GM12873 (cell line): ENCODE measurements at regions not wholly inside any gene's neighbourhood (a gene's known extent, or its start where the extent isn't known, plus 50 kb on each side); places are given as distances from the start of the nearest gene placed in this dataset.

Source experiments
- TF ChIP-seq, protein P1 (sequence below): IDR thresholded peaks from 2 replicates; pipeline ENCODE4 v1.5.1; 2012; ENCODE audit warnings: low read depth, mild to moderate bottlenecking, moderate library complexity, low read length, control low read depth; ENCODE audit not compliant: insufficient read depth; ENCODE audit errors: missing control alignments

DNA sequence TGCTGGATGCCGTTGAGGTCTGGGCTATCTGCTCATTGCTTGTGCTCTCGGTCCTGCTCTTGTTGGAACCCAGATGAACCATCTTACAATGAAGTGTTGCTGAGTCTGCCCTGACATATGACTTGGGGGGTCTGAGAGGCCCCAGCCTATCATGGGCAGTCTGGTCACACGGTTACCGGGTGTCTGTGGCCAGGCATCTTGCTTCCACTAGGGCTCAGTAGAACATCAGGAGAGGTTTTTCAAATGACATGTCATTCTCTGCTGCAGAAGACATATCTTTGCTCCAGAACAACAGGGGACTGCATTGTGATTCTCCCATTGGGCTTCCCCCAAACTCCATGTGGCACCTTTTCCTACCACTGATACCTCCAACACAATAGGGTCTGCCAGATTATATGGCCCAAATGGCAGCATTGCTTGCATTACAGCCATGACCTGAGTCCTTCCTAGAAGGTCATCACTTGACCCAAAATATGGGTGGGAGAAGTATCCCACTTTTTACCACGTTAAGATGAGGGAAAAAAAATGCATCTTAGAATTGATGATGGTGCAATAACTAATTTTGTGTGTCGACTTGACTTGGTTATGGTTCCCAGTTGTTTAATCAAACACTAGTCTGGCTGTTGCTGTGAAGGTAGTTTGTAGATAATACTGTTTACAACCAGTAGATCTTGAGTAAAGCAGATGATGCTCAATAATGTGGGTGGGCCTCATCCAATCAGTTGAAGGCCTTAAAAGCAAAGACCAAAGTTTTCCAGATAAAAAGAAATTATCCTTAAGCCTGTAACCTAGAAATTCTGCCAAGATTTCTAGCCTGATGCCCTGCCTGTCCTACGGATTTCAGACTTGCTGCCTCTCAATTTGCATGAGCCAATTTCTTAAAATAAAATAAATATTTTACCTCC lies 241.0 kb downstream of the QKI start:
- TF ChIP-seq, protein P1, sequence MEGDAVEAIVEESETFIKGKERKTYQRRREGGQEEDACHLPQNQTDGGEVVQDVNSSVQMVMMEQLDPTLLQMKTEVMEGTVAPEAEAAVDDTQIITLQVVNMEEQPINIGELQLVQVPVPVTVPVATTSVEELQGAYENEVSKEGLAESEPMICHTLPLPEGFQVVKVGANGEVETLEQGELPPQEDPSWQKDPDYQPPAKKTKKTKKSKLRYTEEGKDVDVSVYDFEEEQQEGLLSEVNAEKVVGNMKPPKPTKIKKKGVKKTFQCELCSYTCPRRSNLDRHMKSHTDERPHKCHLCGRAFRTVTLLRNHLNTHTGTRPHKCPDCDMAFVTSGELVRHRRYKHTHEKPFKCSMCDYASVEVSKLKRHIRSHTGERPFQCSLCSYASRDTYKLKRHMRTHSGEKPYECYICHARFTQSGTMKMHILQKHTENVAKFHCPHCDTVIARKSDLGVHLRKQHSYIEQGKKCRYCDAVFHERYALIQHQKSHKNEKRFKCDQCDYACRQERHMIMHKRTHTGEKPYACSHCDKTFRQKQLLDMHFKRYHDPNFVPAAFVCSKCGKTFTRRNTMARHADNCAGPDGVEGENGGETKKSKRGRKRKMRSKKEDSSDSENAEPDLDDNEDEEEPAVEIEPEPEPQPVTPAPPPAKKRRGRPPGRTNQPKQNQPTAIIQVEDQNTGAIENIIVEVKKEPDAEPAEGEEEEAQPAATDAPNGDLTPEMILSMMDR: peak; percentile 27

DNA sequence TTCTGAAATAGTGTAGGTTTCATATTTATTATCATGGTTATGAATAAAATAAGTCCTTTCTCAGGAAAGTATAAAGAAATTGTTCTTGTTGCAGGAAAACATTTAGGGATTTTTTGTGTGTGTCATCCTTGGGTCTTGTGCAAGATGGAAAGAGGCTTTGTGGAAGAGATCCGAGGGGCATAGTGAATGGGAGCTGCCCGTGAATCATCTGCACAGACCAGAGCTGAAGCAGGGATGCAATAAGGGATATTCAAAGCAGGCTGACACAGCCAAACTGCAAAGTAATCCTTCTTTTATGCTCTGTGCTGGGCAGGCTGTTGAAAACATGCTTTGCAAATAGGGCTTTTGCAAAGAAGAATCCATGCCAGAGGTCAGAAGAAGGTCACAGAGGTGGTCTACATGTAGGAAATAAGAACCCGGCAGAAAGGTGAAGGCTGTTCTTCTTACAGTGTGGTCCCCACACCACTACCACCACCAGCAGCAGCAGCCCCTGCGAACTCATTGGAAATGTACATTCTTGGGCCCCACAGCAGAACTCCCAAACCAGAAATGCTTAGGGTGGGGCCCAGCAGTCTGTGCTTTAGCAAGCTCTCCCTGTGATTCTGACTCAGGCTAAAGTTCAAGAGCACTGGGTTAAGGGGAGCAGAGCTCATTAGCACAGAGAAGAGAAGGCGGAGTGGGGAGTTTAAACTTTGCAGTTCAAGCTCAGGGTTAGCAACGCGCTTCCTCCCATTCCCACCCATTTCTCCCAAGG lies 237.6 kb downstream of the QKI start:
- TF ChIP-seq, protein P1: no peak

DNA sequence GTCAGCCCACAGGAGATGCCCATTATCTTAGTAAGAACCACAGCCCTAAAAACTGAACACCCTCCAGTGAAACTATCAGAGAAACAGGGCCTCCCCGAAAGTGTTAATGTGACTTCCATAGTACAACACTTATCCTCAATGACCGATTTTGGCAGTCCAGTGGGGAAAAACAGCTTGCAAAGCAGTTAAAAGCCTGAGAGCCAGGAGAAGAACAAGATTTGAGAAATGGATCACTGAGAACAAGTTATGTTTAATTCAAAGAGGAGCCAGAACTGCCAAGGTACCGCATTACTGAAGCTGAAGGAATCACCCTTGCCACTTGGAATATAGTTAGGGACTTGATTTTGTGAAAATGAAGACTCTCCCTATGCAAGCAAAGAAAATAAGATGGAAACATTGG lies 236.9 kb downstream of the QKI start:
- TF ChIP-seq, protein P1: no peak

DNA sequence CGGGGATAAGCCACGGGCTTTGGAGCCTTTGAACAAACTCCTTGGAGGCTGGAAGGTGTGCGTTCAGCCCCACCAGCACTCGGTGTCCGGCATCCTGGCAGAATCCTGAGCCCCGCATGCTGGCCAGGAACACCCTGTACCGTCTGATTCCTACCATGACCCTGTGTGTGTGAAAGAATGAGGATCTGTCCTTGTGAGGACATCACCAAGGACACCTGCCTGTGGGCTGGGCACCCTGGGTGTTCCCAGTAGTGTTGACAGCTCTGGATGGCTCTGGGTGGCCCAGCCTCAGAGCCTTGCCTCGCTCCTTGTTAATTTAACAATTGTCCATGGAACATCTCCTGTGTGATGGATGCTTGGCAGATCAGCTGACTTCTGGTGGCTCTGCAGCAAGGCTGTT lies 234.3 kb downstream of the QKI start:
- TF ChIP-seq, protein P1: no peak

DNA sequence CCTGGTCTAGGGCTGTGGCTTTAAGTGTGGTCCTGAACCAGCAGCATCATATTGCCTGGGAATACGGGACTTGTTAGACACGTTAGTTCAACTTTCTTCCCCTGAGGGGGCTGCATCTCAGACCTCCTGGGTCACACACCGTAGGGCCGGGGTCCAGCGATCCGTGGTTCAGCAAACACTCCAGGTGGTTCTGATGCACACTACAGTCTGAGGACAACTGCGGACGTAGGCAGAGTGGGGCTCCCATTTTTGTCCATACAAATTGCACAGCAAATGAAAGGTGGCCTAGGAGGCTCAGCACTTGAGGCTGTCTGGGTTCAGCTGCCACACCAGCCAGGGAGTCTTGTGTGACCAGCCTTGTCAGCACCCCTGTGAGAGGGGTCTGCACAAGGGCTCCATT lies 233.1 kb downstream of the QKI start:
- TF ChIP-seq, protein P1: no peak

DNA sequence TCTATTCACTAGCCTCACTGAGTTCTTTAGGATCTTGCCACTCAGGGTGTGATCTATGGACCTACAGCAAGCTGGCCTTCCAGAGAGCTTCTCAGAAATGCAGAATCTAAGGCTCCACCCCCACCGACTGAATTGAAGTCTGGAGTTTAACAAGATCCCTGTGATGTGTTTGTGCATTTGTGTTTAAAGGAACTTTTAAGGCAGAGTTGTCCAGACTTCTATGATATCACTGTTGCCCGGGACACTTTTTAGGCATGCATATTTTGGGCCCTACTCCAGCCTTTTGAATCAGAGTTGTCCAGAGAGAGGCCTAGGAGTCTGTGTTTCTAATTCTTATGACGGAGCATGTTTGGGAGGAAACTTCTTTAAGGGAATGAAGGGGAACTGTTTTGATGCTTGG lies 232.3 kb downstream of the QKI start:
- TF ChIP-seq, protein P1: no peak

DNA sequence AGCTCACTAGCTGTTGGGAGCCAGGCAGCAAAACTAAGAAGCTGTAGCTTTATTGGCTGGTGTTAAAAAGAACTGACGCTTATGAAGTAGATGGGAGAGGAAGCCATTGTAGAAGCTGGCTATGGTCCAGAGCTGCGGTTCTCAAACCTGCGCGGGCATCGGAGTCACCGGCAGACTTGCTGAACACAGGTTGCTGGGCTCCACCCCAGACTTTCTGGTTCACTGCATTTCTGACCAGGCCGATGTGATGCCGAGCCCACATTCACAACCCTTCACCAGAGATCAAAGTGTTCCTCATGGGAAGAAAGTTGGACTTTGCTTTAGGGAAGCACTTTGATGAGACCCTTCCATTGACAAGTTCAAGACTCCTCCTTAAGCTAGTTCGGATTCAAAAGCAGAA lies 231.6 kb downstream of the QKI start:
- TF ChIP-seq, protein P1: no peak
